Right ventricle myocardium superior (tissue), 1 donor: ENCODE measurements at regions not wholly inside any gene's neighbourhood (a gene's known extent, or its start where the extent isn't known, plus 50 kb on each side); places are given as distances from the start of the nearest gene placed in this dataset.

Experiments used
- ATAC-seq: fragments of 200-7000 bp; cut with Tn5 transposase; one replicate; pipeline ENCODE4 v1.9.1; 2020; ENCODE audit warnings: mild to moderate bottlenecking; ENCODE audit not compliant: poor library complexity
- DNase-seq: peaks from one replicate; pipeline ENCODE4 v3.0.0-alpha.2; 2020
- intact Hi-C: fragments of 100-400 bp; cut with DNase I; formaldehyde crosslinking; loops from one replicate; pipeline ENCODE4 v1.11.2; 2022
- donor health status: DM: no; HTN: yes; CAD: no; lungs with severe emphysema.

GRCh38 chr14:101199028-101199770, 295.7 kb upstream of the RTL1 start:
- ATAC-seq (no peak), DNase-seq (no peak)
- intact Hi-C loops = no loop called here

GRCh38 chr14:101200008-101200649, 296.6 kb upstream of the RTL1 start:
- DNase-seq = no peak
- intact Hi-C loops = no loop called here
- ATAC-seq = no peak

- intact Hi-C loops = no loop called here
- no peak for ATAC-seq
- no peak for DNase-seq
These were observed 297.4 kb upstream of the RTL1 start for GRCh38 chr14:101200650-101201516.

GRCh38 chr14:101201535-101202151, 298.1 kb upstream of the RTL1 start:
- intact Hi-C loops = no loop called here
- no peak for ATAC-seq

DNA sequence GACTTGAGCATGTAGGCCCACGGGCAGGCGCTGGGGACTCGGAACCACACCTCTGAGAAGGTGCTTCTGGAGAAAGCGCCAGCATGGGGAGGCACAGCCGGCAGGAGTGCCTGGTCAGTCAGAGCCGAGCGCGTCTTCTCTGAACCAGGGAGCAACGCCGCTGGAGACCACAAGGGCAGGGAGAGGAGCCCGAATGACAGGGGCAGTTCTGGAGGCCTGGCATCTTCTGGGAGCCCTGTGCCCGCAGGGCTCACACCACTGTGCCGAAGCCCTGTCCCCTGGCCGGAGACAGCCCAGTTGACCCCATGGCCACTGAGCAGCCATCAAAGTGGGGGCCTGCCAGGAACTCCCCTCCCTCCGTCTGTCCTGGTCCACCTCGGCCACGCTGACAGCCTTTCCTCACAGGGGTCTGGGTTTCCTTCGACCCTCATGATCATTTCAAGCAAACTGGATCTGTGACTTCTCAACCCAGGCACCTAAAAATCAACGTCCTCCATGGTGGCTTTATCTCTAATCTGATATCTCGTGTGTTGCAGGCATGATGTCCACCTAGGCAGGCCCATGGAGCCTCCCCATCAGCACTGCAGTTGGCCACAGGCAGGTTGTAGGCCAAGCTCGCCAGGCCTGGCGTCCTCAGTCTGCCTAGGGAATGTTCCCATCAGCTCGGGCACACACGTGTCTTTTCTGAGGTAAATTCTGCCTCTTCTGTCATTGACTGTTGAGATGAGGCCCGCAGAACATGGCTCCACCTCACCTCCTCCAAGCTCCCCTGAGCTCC, 299.3 kb upstream of the RTL1 start:
- DNase-seq = no peak
- ATAC-seq = no peak
- intact Hi-C loops = no loop called here

More at GRCh38 chr14:101201535-101202151, 298.1 kb upstream of the RTL1 start:
- no peak for DNase-seq

DNA sequence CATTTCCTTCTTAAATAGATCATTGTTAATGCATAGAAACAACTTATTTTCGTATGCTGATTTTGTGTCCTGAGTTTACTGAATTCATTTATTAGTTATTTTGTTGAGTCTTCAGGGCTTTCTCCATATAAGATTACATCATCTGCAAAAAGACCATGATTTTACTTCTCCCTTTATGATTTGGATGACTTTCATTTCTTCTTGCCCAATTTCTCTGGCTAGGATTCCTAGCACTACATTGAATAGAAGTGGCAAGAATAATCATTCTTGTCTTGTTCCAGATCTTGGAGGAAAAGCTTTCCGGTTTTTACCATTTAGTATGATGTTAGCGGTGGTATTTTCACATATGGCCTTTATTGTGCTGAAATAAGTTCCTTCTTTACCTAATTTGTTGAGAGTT, 303.0 kb upstream of the RTL1 start:
- ATAC-seq (no peak), DNase-seq (no peak)
- intact Hi-C loops = no loop called here

DNA sequence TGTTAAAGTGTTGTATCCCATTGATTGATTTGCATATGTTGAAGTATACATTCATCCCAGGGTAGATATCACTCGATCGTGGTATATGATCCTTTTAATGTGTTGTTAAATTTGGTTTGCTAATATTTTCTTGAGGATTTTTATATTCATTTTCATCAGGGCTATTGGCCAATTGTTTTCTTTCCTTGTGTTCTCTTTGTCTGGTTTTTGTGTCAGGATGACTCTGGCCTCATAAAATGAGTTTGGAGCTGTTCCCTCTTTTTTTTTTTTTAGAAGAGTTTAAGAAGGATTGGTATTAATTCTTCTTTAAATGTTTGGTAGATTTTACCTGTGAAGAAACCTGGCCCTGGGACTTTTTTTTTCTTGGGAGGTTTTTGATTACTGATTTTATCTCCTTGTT, 303.5 kb upstream of the RTL1 start:
- intact Hi-C loops = no loop called here
- ATAC-seq (no peak), DNase-seq (no peak)

DNA sequence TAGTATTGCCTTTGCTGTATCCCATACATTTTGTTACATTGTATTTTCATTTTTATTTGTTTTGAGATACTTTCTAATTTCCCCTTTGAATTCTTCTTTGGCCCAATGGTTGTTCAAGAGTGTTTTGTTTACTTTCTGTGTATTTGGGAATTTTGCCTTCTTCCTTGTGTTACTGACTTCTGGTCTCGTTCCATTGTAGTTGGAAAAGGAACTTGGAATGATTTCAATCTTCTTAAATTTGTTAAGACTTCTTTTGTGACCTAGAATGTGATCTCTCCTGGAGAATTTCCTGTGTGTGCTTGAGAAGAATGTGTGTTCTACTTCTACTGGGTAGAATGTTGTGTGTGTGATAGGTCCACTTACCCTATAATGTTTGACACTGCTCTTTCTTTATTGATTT, 304.4 kb upstream of the RTL1 start:
- intact Hi-C loops = no loop called here
- no peak for DNase-seq
- no peak for ATAC-seq

- intact Hi-C loops = no loop called here
- DNase-seq = no peak
- no peak for ATAC-seq
These were observed 306.1 kb upstream of the RTL1 start for GRCh38 chr14:101209594-101209993.

GRCh38 chr14:101215266-101215665, 311.7 kb upstream of the RTL1 start:
- ATAC-seq (no peak), DNase-seq (no peak)
- intact Hi-C loops = no loop called here

DNA sequence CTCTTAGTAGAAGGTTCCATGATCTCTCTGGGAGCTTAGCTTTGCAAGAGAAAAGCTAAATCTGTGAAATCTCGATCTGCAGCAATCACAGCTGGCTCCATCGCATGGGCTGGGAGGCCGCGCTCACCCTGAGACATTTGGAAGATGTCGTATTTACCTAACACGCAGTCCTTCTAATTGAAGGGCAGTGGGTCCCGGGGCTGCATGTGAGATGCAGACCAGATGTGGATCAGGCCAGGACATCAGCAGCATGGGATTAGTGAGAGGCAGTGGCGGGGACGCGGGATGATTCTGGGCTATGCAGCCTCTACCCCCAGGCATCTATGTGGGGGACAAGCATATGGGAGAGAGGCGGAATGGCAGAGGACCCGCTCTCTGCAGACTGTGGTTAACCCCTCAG, 312.4 kb upstream of the RTL1 start:
- no peak for DNase-seq
- ATAC-seq = no peak
- intact Hi-C loops = no loop called here

DNA sequence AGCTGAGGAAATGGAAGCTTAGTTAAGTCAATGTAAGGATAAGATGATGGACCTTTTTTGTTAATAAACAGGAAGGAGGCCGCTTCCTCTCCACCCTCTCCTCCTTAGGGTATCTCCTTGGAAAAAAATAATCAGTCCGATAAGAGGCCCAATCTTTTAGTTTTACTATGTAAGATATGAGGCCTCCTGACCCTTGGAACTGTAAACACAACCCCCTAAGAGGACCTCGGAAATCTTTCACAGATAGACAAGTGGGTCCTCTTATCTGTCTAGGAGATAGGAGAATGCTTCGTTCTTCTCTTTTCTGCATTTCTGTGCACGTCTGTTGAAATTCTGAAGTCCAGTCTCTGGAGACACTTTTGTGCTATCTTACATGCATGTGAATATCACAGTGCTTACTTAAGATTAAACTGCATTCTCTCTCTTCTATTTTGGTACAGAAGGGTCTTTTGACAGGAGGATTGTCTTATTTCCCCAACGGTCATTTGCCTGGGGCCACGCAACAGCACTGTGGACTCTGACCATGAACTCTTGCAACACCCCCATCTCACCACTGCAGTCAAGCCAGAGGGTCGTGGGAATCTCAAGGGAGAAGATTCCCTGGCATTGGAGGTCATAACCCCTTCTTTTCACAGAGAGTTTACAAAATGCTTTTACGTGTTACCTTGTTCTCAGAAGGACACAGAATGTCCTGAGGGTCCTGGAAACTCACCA, 313.0 kb upstream of the RTL1 start:
- no peak for DNase-seq

GRCh38 chr14:101217080-101217463, 313.6 kb upstream of the RTL1 start:
- ATAC-seq (no peak), DNase-seq (no peak)
- intact Hi-C loops = no loop called here

More for the DNA sequence above, 313.0 kb upstream of the RTL1 start:
- ATAC-seq = no peak
- intact Hi-C loops = no loop called here

DNA sequence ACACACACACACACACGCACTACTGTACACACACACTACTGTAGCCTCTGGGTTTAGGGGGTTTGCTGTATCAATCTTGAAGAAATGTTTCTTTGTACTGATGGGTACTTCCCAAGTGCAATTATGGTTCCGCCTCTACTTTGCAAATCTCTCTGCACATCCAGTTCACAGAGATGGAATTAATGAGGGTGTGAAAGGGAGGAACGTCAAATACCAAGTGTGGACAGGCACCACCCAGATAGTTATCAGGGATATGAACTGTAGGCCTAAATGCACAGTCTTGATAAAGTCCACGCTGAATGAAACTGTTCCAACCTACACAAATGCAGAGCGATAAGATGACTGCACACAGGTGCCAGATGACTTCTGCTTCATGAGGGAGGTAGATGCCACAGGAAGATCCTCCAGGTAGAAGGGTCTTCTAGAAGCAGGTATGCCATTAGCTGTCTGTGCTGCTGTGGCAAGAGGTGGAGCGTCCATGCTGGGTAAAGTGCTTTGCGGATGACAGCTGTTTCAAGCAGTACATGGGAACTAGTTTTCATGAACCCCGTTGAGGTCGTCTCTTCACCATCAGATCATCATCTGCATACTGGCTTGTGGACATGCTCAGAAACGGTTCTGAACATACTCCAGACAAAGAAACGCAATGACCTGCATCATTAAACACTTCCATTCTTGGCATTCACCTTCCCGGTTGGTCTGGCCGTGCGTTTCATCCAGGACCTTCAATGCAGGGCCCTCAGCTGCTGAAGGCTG, 314.3 kb upstream of the RTL1 start:
- intact Hi-C loops = no loop called here
- DNase-seq = no peak
- no peak for ATAC-seq

DNA sequence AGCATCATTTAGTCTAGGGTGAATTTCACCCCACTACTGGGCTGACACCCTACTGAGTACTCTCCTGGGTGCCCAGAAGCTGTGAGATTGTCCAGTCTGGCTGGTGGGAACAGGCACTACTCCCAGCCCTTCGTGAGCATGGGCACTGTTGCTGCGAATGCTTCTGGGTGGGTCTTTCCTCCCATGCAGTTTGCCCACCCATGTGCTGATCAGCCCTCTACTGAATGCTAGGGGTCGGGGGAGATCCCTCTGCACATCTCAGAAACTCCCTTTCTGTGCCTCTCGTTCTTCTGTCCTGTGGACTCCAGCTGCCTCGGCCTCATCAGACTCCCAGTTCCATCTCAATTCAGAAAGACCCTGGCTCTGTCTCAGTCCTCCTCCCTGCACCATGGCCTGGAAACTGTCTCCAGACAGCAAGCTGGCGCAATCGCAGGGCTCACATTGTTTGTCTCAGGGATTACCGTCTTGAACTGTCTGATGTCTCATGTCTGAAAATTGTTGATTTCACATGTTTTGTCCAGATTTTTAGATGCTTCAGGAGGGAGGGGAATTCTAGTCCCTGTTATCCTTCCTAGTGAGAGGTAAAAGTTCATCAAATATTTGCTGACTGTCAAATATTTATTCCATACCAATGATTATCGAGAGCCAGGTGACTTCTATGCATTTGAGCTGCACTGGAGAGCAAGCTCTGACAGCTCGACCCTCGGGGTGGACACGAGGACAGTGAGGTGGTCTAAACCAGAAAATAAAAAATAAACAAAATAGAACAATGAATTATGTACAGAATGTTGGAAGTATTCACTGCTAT, 316.6 kb upstream of the RTL1 start:
- DNase-seq (no peak), ATAC-seq (no peak)
- intact Hi-C loops = no loop called here

DNA sequence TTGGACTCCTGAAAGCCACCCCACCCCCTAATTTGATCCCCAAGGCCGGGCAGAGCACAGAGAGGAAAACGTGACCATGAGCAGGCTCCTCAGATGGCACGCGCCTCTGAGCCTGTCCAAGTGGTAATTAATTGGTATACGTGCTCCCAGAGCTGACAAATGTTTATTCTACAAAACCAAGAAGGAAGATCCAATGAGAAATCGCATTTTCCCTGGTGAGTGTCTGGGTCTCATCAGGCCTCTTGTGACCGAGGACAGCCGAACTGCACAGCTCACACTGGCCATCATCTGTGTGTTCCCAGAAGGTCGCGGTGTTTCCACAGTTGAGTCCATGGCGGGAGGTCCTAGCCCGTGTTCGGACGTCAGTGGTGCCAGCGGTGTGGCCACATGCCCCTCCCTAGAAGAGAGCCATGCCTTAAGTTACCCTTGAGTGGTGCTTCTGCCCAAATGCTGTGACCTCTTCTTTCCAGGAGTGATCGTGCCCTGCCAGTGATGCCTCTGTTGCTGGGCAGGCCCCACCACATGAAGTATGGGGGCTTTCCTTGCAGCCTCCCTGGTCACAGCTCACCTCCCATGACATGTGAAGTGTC, 317.5 kb upstream of the RTL1 start:
- no peak for DNase-seq
- intact Hi-C loops = no loop called here
- ATAC-seq = no peak
